ENCODE measurements at regions not wholly inside any gene's neighbourhood (a gene's known extent, or its start where the extent isn't known, plus 50 kb on each side); places are given as distances from the start of the nearest gene placed in this dataset.

DNA sequence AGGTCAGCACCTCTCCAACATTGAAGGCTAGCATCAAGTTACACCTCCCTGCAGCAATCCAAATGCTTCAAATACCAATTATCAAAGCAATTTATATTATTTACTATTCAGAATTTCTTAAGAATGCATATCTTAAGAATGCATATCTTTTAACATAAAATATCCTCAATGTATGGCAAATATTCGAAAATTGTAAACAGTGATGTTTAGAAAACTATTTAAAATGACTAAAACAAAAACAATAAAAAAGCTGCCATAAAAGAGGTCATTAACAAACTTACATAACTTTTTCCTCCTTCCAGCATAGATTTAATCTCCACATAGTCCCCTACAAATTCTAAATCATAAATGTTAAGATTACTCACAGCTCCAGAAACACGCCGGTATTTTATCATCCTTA is 85.1 kb upstream of the SOX6 start:
- DNase-seq (ENCODE audit: low spot score) (no peak), ATAC-seq (no peak)

- DNase-seq (ENCODE audit: low spot score) (no peak), ATAC-seq (no peak)
Measured at GRCh38 chr11:16440136-16440535, 83.8 kb upstream of the SOX6 start.

DNA sequence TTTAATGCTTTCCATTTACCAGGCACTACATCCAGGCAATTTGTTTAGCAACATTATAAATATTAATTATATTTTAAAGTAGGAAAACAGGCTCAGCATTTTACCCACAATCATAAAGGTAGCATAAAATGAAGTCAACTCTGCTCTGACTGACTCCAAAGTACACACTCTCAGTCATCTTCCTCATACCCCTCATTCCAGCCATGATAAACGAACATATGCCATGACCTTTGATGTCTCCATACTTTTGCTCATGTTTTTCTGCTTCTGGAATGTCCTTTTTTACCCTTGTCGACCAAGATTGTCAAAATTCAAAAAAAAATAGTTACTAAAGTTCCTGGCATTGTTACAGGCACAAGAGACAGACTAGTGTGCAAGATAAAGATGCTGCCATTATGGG is 77.7 kb upstream of the SOX6 start:
- DNase-seq (ENCODE audit: low spot score) (no peak), ATAC-seq (no peak)

DNA sequence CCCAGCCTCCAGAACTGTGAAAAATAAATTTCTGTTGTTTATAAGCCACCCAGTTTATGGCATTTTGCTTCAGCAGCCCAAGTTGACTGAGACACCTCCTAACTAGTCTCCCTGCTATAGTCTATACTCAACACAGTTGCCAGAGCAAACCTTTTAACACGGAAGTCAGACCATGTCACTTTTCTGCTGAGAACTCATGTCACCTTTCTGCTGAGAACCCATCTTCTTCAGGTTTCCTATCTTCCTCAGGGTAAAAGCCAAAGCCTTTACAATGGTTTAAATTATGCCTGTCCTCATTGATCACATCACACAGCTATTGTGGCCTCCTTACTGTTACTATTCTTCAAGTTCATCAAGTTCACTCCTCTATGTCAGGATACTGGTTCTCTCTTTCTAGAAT is 74.3 kb upstream of the SOX6 start:
- ATAC-seq (no peak), DNase-seq (ENCODE audit: low spot score) (no peak)

GRCh38 chr11:16421826-16422225 is 65.5 kb upstream of the SOX6 start:
- no peak for ATAC-seq
- no peak for DNase-seq (ENCODE audit: low spot score)

DNA sequence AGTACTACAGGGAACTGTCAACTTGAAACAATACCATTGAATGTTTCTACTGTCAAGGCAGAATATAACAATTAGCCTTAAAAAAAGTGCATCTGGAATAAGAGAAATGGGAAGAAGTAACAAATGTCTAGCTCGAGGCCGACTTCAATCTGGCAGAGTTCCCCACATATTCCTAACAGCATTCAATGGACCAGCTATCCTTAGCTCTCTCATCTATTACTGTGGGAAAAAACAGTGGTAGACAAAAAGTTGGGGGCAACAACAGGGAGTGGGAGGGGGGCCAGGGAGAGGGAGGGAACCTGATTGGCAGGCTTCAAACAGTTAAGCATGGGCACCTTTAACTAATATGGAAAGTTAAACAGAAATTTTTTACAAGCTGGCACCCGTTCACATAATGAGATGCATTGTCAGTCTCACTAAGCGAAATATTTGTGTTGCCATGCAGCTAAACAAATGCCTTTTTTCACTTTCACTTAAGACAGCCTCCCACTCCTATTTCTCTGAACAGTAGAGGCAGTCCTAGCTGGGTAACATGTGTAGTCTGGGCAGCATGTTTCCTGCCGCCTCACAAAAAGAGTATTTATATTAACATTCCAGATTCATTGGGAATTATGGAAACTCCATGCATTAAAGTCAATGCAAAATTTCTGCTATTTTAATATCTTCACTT is 62.2 kb upstream of the SOX6 start:
- no peak for ATAC-seq

DNA sequence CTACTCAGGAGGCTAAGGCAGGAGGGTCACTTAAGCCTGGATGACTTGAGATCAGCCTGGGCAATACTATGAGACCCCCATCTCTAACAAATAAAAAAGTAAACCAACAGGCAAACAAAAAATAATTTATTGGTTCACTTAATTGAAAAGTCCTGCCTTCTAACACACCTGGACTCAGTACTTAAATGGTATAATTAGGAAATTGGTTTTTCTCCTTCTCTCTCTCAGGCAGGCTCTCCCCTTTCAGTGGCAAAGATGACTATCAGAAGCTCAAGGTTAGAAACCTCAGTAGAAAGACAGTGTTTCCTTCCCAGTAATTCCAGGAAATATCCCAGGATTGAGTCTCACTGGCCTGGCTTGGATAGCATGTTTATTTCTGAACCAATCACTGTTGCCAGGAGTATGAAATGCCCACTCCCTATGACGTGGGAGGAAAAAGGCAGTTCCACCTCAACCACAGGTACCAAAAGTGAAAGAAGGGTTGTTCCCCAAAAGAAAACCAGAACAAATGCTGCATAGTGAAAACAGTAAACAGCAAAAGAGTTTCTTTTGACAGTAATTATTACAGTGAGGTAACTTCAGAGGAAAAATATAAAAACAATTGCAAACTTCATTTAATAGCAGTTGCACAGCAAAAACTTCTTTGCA is 56.3 kb upstream of the SOX6 start:
- ATAC-seq, result no peak

More for the DNA sequence above, 62.2 kb upstream of the SOX6 start:
- DNase-seq (ENCODE audit: low spot score), result no peak

DNA sequence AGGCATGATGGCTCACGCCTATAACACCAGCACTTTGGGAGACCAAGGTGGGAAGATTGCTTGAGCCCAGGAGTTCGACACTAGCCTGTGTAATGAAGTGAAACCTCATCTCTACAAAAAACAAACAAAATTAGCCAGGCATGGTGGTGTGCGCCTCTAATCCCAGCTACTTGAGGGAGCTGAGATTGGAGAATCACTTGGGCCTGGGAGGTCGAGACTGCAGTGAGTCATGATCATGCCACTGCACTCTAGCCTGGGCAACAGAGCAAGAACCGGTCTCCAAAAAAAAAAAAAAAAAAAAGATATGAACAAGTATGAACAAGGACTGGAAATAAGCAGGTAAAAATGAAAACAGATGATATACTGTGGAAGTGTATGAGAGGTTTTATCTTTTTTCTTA is 54.1 kb upstream of the SOX6 start:
- ATAC-seq (no peak), DNase-seq (ENCODE audit: low spot score) (no peak)

More for the DNA sequence above, 56.3 kb upstream of the SOX6 start:
- no peak for DNase-seq (ENCODE audit: low spot score)

GRCh38 chr11:16408619-16409018 is 52.3 kb upstream of the SOX6 start:
- DNase-seq (ENCODE audit: low spot score), result no peak
- ATAC-seq, result no peak

GRCh38 chr11:16406226-16406625 is 49.9 kb upstream of the SOX6 start:
- ATAC-seq, result no peak

More at GRCh38 chr11:16406226-16406625, 49.9 kb upstream of the SOX6 start:
- no peak for DNase-seq (ENCODE audit: low spot score)
